ENCODE measurements at regions not wholly inside any gene's neighbourhood (a gene's known extent, or its start where the extent isn't known, plus 50 kb on each side); places are given as distances from the start of the nearest gene placed in this dataset.

DNA sequence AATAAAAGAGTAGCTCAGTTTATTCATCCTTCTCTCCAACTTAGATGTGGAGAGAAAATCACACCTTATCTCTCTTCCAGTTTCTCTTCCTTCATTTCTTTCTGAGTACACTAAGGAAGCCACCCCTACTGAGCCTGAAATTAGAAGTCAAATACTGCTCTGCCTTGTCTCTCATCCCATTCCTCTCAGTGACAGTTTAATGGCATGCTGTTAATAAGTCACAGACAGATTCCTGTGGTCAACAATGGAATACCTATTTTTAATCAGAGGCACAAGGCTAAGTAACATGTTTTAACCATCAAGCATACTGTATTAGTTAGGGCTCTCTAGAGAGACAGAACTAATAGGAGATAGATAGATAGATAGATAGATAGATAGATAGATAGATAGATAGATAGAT is 253.2 kb downstream of the HTR7 start:
- ATAC-seq (ENCODE audit: low read depth): no peak
- intact Hi-C loops (cut with micrococcal nuclease): no loop called here
- ChIA-PET CTCF (no interaction called here), POLR2A (no interaction called here)
- no peak for DNase-seq
- Histone ChIP-seq H2AFZ (ENCODE audit: insufficient read depth, low read depth, low read length, poor library complexity, severe bottlenecking) (no peak overlapping the region), H3K9ac (ENCODE audit: low read length) (no peak overlapping the region), H3K79me2 (ENCODE audit: control insufficient read depth, insufficient read depth, low read length) (no peaks in the 10 kb centered on the region), H3K9me3 (ENCODE audit: control extremely low read depth in 1 of 3, control insufficient read depth in 2 of 3, insufficient read depth in 1 of 3, low read length in 2 of 3) (peaks cover 0 to 5% (median 1%) of the 10 kb centered on the region in 3 donors), H3K4me1 (ENCODE audit: control insufficient read depth in 2 of 2, insufficient read depth in 2 of 2, low read length in 2 of 2) (no peaks in the 10 kb centered on the region), H3K4me3 (ENCODE audit: control extremely low read depth in 1 of 5, extremely low read depth in 1 of 5, insufficient read depth in 1 of 5, low read depth in 2 of 5, low read length in 4 of 5) (no peak overlapping the region), H3K4me2 (replicated peaks; ENCODE audit: low read depth, low read length, poor library complexity, severe bottlenecking) (no peak overlapping the region), H3K36me3 (replicated peaks in 1 of 2; ENCODE audit: control extremely low read depth in 1 of 2, control insufficient read depth in 1 of 2, extremely low read depth in 1 of 2, insufficient read depth in 2 of 2, low read length in 1 of 2) (no peaks in the 10 kb centered on the region), H3K27me3 (replicated peaks in 1 of 4; ENCODE audit: control extremely low read depth in 1 of 4, control insufficient read depth in 3 of 4, insufficient read depth in 4 of 4, low read length in 3 of 4) (peaks cover 0 to 3% (median 0%) of the 10 kb centered on the region in 4 experiments), H4K20me1 (ENCODE audit: control insufficient read depth, insufficient read depth, low read length, poor library complexity, severe bottlenecking) (no peaks in the 10 kb centered on the region), H3K27ac (ENCODE audit: low read length in 2 of 2) (no peak overlapping the region)
- TF ChIP-seq EZH2 (IDR thresholded peaks at IDR 0.05; ENCODE audit: borderline replicate concordance, insufficient read depth, low read depth, low read length, poor library complexity, severe bottlenecking): no peak
- TF ChIP-seq, protein P1, sequence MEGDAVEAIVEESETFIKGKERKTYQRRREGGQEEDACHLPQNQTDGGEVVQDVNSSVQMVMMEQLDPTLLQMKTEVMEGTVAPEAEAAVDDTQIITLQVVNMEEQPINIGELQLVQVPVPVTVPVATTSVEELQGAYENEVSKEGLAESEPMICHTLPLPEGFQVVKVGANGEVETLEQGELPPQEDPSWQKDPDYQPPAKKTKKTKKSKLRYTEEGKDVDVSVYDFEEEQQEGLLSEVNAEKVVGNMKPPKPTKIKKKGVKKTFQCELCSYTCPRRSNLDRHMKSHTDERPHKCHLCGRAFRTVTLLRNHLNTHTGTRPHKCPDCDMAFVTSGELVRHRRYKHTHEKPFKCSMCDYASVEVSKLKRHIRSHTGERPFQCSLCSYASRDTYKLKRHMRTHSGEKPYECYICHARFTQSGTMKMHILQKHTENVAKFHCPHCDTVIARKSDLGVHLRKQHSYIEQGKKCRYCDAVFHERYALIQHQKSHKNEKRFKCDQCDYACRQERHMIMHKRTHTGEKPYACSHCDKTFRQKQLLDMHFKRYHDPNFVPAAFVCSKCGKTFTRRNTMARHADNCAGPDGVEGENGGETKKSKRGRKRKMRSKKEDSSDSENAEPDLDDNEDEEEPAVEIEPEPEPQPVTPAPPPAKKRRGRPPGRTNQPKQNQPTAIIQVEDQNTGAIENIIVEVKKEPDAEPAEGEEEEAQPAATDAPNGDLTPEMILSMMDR (IDR thresholded peaks at IDR 0.05): no peak
- Mint-ChIP-seq H3K9me3 (ENCODE audit: insufficient read depth) (peaks cover 3% of the 10 kb centered on the region), H3K27me3 (peaks cover 9% of the 10 kb centered on the region), H3K4me1 (no peaks in the 10 kb centered on the region), H3K27ac (no peak overlapping the region), H3K4me3 (no peak overlapping the region)

GRCh38 chr10:90605506-90605905 is 252.3 kb downstream of the HTR7 start:
- H3K9me3 Mint-ChIP-seq (ENCODE audit: insufficient read depth): peaks cover 3% of the 10 kb centered on the region
- DNase-seq: no peak

More at GRCh38 chr10:90605506-90605905, 252.3 kb downstream of the HTR7 start:
- Mint-ChIP-seq H3K27ac (no peak overlapping the region), H3K27me3 (peaks cover 5% of the 10 kb centered on the region), H3K4me3 (no peak overlapping the region), H3K4me1 (no peaks in the 10 kb centered on the region)
- H3K9ac ChIP-seq (ENCODE audit: low read length): no peak overlapping the region
- CTCF ChIA-PET: no interaction called here
- intact Hi-C loops (cut with micrococcal nuclease): no loop called here
- H4K20me1 ChIP-seq (ENCODE audit: control insufficient read depth, insufficient read depth, low read length, poor library complexity, severe bottlenecking): no peaks in the 10 kb centered on the region
- no peak overlapping the region for H2AFZ ChIP-seq (ENCODE audit: insufficient read depth, low read depth, low read length, poor library complexity, severe bottlenecking)
- no peak for ATAC-seq (ENCODE audit: low read depth)
- POLR2A ChIA-PET: no interaction called here
- TF ChIP-seq, protein P1 (IDR thresholded peaks at IDR 0.05): no peak
- TF ChIP-seq EZH2 (IDR thresholded peaks at IDR 0.05; ENCODE audit: borderline replicate concordance, insufficient read depth, low read depth, low read length, poor library complexity, severe bottlenecking): no peak
- H3K27me3 ChIP-seq (replicated peaks in 1 of 4; ENCODE audit: control extremely low read depth in 1 of 4, control insufficient read depth in 3 of 4, insufficient read depth in 4 of 4, low read length in 3 of 4): peaks cover 0 to 3% (median 0%) of the 10 kb centered on the region in 4 experiments
- no peak overlapping the region for H3K4me3 ChIP-seq (ENCODE audit: control extremely low read depth in 1 of 5, extremely low read depth in 1 of 5, insufficient read depth in 1 of 5, low read depth in 2 of 5, low read length in 4 of 5)
- H3K36me3 ChIP-seq (replicated peaks in 1 of 2; ENCODE audit: control extremely low read depth in 1 of 2, control insufficient read depth in 1 of 2, extremely low read depth in 1 of 2, insufficient read depth in 2 of 2, low read length in 1 of 2): no peaks in the 10 kb centered on the region
- no peaks in the 10 kb centered on the region for H3K4me1 ChIP-seq (ENCODE audit: control insufficient read depth in 2 of 2, insufficient read depth in 2 of 2, low read length in 2 of 2)
- no peak overlapping the region for H3K4me2 ChIP-seq (replicated peaks; ENCODE audit: low read depth, low read length, poor library complexity, severe bottlenecking)
- whole genome bisulfite sequencing (ENCODE audit: insufficient coverage): no CpG with 5 or more reads among the region's 3 CpGs
- H3K9me3 ChIP-seq (ENCODE audit: control extremely low read depth in 1 of 3, control insufficient read depth in 2 of 3, insufficient read depth in 1 of 3, low read length in 2 of 3): peaks cover 0 to 5% (median 1%) of the 10 kb centered on the region in 3 donors
- no peak overlapping the region for H3K27ac ChIP-seq (ENCODE audit: low read length in 2 of 2)
- H3K79me2 ChIP-seq (ENCODE audit: control insufficient read depth, insufficient read depth, low read length): no peaks in the 10 kb centered on the region

Data from B cell (primary cell).